Loucy (cell line): ENCODE measurements at regions not wholly inside any gene's neighbourhood (a gene's known extent, or its start where the extent isn't known, plus 50 kb on each side); places are given as distances from the start of the nearest gene placed in this dataset.

Experiments
- H2AFZ ChIP-seq: fragments of 200-600 bp; sonication (generic); 2 replicates; pipeline ENCODE4 v1.6.0; 2016; ENCODE audit warnings: antibody characterized with exemption, mild to moderate bottlenecking, low read length, moderate library complexity
- H3F3A ChIP-seq: fragments of 200-600 bp; 2 replicates; pipeline ENCODE4 v1.6.0; 2016; ENCODE audit warnings: antibody characterized with exemption, low read depth, mild to moderate bottlenecking
- H3K27me3 ChIP-seq: fragments of 200-600 bp; sonication (generic); 2 replicates; pipeline ENCODE4 v1.6.1; 2014; ENCODE audit warnings: low read length, mild to moderate bottlenecking; ENCODE audit not compliant: insufficient read depth, poor library complexity, severe bottlenecking
- H3K36me3 ChIP-seq: fragments of 200-600 bp; sonication (generic); 2 replicates; pipeline ENCODE4 v1.6.1; 2016; ENCODE audit warnings: low read length; ENCODE audit not compliant: insufficient read depth
- H3K4me1 ChIP-seq: fragments of 200-600 bp; sonication (generic); 2 replicates; pipeline ENCODE4 v1.5.1; 2014; ENCODE audit warnings: low read length, mild to moderate bottlenecking; ENCODE audit not compliant: insufficient read depth, poor library complexity, severe bottlenecking
- H3K4me2 ChIP-seq: fragments of 200-600 bp; sonication (generic); 2 replicates; pipeline ENCODE4 v1.6.0; 2014; ENCODE audit warnings: antibody characterized with exemption, low read length, low read depth, mild to moderate bottlenecking; ENCODE audit not compliant: poor library complexity, severe bottlenecking
- H3K4me3 ChIP-seq: fragments of 200-600 bp; sonication (generic); 2 replicates; pipeline ENCODE4 v1.5.1; 2014; ENCODE audit warnings: low read length, mild to moderate bottlenecking, mixed read lengths; ENCODE audit not compliant: poor library complexity, severe bottlenecking
- H3K79me2 ChIP-seq: fragments of 200-600 bp; sonication (generic); 2 replicates; pipeline ENCODE4 v1.6.1; 2014; ENCODE audit warnings: low read length; ENCODE audit not compliant: insufficient read depth
- H3K9ac ChIP-seq: fragments of 200-600 bp; sonication (generic); 2 replicates; pipeline ENCODE4 v1.6.0; 2014; ENCODE audit warnings: mild to moderate bottlenecking, low read depth, low read length, moderate library complexity; ENCODE audit not compliant: poor library complexity, severe bottlenecking
- H3K9me2 ChIP-seq: fragments of 200-600 bp; sonication (generic); replicated peaks from 2 replicates; pipeline ENCODE4 v1.6.1; 2016; ENCODE audit warnings: low read depth, low read length, mixed read lengths
- H3K9me3 ChIP-seq: fragments of 200-600 bp; sonication (generic); 2 replicates; pipeline ENCODE4 v1.6.1; 2014; ENCODE audit warnings: mild to moderate bottlenecking, antibody characterized with exemption, low read length, low read depth; ENCODE audit not compliant: insufficient read depth
- H4K20me1 ChIP-seq: fragments of 200-600 bp; sonication (generic); 2 replicates; pipeline ENCODE4 v1.6.0; 2014; ENCODE audit warnings: antibody characterized with exemption, low read length, mild to moderate bottlenecking; ENCODE audit not compliant: insufficient read depth, poor library complexity, severe bottlenecking
- CTCF ChIP-seq: fragments of 200-600 bp; sonication (generic); conservative IDR thresholded peaks from 2 replicates; pipeline ENCODE4 v1.5.1; 2014; ENCODE audit warnings: mild to moderate bottlenecking, antibody characterized with exemption, low read length
- EZH2phosphoT487 ChIP-seq: fragments of 200-600 bp; IDR thresholded peaks from 2 replicates; pipeline ENCODE4 v1.6.1; 2018; ENCODE audit warnings: antibody characterized with exemption, mild to moderate bottlenecking, moderate library complexity, borderline replicate concordance

GRCh38 chr11:19571906-19572305 lies 140.7 kb upstream of the NAV2 start:
- TF ChIP-seq CTCF = no peak
- TF ChIP-seq EZH2phosphoT487 = no peak
- Histone ChIP-seq H3K27me3 (no peaks in the 10 kb centered on the region), H4K20me1 (no peaks in the 10 kb centered on the region), H3K4me3 (no peak overlapping the region), H3K9ac (no peak overlapping the region), H3K4me2 (no peak overlapping the region), H3K9me3 (no peaks in the 10 kb centered on the region), H2AFZ (no peak overlapping the region), H3K36me3 (no peaks in the 10 kb centered on the region), H3K9me2 (no peaks in the 10 kb centered on the region), H3K79me2 (no peaks in the 10 kb centered on the region), H3K4me1 (peaks cover 33% of the 10 kb centered on the region), H3F3A (peaks cover 1% of the 10 kb centered on the region; the same call in 1 of the 2 replicates)

- Histone ChIP-seq H3K9me2 (no peaks in the 10 kb centered on the region), H3F3A (no peaks in the 10 kb centered on the region), H3K79me2 (no peaks in the 10 kb centered on the region), H3K9ac (no peak overlapping the region), H4K20me1 (no peaks in the 10 kb centered on the region), H3K9me3 (no peaks in the 10 kb centered on the region), H3K4me3 (no peak overlapping the region), H3K4me2 (no peak overlapping the region), H3K27me3 (no peaks in the 10 kb centered on the region), H2AFZ (no peak overlapping the region), H3K36me3 (no peaks in the 10 kb centered on the region), H3K4me1 (peaks cover 24% of the 10 kb centered on the region)
- no peak for TF ChIP-seq EZH2phosphoT487
- TF ChIP-seq CTCF = no peak
These were observed 141.7 kb upstream of the NAV2 start for GRCh38 chr11:19570889-19571288.

GRCh38 chr11:19567996-19568395 lies 144.6 kb upstream of the NAV2 start:
- Histone ChIP-seq H3K4me3 (no peak overlapping the region), H3K79me2 (no peaks in the 10 kb centered on the region), H3K4me1 (peaks cover under 1% of the 10 kb centered on the region), H3K9me3 (no peaks in the 10 kb centered on the region), H3F3A (no peaks in the 10 kb centered on the region), H3K9ac (no peak overlapping the region), H3K36me3 (no peaks in the 10 kb centered on the region), H3K9me2 (no peaks in the 10 kb centered on the region), H4K20me1 (no peaks in the 10 kb centered on the region), H3K4me2 (no peak overlapping the region), H2AFZ (no peak overlapping the region), H3K27me3 (no peaks in the 10 kb centered on the region)
- no peak for TF ChIP-seq EZH2phosphoT487
- no peak for TF ChIP-seq CTCF
